Thoracic aorta (tissue), 2 donors: ENCODE measurements at regions not wholly inside any gene's neighbourhood (a gene's known extent, or its start where the extent isn't known, plus 50 kb on each side); places are given as distances from the start of the nearest gene placed in this dataset.

ENCODE experiments used
- ATAC-seq: fragments of 150-250 bp; one replicate; pipeline ENCODE4 v1.8.0; 2017; ENCODE audit warnings: low read depth; ENCODE audit not compliant: insufficient number of reproducible peaks, low FRiP score
- DNase-seq: peaks from one replicate; pipeline ENCODE4 v3.0.0-alpha.2; 2020; ENCODE audit warnings: low spot score
- H3K27ac ChIP-seq, 2 donors: fragments of 200-600 bp; sonication (generic); 1 replicate in 1 of 2; 2 replicates in 1 of 2; pipeline ENCODE4 v1.5.1; 2016; ENCODE audit warnings: mild to moderate bottlenecking in 2 of 2, moderate library complexity in 2 of 2
- H3K27me3 ChIP-seq: fragments of 200-600 bp; sonication (generic); replicated peaks from 2 replicates; pipeline ENCODE4 v1.6.0; 2016; ENCODE audit warnings: mild to moderate bottlenecking; ENCODE audit not compliant: insufficient read depth
- H3K36me3 ChIP-seq: fragments of 200-600 bp; sonication (generic); one replicate; pipeline ENCODE4 v1.5.1; 2016
- H3K4me1 ChIP-seq, 2 donors: fragments of 200-600 bp; sonication (generic); 1 replicate in 1 of 2; 2 replicates in 1 of 2; pipeline versions ENCODE4 v1.5.1 to v1.6.0; 2016; ENCODE audit warnings: low read depth in 2 of 2, mild to moderate bottlenecking in 1 of 2; ENCODE audit not compliant: control insufficient read depth in 1 of 2
- H3K4me3 ChIP-seq: fragments of 200-600 bp; sonication (generic); 2 replicates; pipeline ENCODE4 v1.5.1; 2016; ENCODE audit warnings: mild to moderate bottlenecking
- H3K9me3 ChIP-seq: fragments of 200-600 bp; sonication (generic); 2 replicates; pipeline ENCODE4 v1.5.1; 2016
- TF ChIP-seq, protein P1 (sequence below): fragments of 200-600 bp; sonication (generic); IDR thresholded peaks from one replicate; pipeline ENCODE4 v1.5.1; 2019; ENCODE audit warnings: antibody characterized with exemption

DNA sequence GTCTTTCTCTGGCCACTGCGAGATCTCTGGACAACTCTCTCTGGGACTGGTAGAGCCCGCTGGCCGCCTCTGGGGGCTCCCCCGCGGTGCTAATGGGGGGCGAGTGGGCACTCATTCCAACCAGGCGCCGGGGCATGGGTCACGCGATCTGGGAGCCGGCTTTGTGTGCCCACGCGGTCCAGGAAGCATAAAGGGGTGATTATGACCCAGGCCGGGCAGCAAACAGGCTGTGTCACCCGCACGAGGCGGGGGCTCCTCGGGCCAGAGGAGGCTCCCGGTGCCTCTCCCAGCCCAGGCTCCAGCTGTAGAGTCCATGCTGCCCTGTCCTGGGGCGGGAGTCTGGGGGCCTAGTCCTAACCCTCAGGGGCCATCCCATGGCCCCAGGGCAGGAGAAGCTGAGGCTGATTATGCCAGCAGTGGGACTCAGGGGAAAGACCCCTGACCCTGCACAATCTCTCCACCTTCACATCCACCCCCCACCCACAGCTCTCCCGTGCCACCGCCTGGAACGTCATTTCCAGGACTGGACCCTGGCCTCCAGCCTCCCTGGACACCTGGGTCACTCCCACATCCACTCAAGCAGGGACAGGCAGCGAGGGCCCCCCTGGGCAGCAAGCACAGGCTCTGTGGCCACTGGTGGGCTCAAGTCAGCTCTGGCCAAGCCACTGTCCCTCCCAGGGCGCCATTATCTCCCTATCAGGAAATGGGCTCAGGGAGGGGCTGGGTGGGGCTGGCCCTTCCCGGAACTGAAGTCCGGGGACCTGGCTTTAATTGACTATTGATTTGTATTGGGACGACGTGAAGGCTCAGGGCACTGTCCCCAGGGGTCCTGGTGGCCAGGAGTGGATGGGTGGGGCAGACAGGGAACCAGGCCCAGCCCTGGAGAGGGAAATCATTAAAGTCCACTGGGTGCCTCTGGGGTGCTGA is 50.0 kb downstream of the PTPRS start:
- TF ChIP-seq, protein P1, sequence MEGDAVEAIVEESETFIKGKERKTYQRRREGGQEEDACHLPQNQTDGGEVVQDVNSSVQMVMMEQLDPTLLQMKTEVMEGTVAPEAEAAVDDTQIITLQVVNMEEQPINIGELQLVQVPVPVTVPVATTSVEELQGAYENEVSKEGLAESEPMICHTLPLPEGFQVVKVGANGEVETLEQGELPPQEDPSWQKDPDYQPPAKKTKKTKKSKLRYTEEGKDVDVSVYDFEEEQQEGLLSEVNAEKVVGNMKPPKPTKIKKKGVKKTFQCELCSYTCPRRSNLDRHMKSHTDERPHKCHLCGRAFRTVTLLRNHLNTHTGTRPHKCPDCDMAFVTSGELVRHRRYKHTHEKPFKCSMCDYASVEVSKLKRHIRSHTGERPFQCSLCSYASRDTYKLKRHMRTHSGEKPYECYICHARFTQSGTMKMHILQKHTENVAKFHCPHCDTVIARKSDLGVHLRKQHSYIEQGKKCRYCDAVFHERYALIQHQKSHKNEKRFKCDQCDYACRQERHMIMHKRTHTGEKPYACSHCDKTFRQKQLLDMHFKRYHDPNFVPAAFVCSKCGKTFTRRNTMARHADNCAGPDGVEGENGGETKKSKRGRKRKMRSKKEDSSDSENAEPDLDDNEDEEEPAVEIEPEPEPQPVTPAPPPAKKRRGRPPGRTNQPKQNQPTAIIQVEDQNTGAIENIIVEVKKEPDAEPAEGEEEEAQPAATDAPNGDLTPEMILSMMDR: no peak
- peaks cover 11 to 45% of the 10 kb centered on the region in 2 donors for H3K4me1 ChIP-seq
- no peak overlapping the region for H3K4me3 ChIP-seq
- DNase-seq: no peak
- H3K36me3 ChIP-seq: peaks cover 4% of the 10 kb centered on the region
- no peak for ATAC-seq
- H3K27me3 ChIP-seq: no peaks in the 10 kb centered on the region
- H3K9me3 ChIP-seq: no peaks in the 10 kb centered on the region
- no peak overlapping the region for H3K27ac ChIP-seq

DNA sequence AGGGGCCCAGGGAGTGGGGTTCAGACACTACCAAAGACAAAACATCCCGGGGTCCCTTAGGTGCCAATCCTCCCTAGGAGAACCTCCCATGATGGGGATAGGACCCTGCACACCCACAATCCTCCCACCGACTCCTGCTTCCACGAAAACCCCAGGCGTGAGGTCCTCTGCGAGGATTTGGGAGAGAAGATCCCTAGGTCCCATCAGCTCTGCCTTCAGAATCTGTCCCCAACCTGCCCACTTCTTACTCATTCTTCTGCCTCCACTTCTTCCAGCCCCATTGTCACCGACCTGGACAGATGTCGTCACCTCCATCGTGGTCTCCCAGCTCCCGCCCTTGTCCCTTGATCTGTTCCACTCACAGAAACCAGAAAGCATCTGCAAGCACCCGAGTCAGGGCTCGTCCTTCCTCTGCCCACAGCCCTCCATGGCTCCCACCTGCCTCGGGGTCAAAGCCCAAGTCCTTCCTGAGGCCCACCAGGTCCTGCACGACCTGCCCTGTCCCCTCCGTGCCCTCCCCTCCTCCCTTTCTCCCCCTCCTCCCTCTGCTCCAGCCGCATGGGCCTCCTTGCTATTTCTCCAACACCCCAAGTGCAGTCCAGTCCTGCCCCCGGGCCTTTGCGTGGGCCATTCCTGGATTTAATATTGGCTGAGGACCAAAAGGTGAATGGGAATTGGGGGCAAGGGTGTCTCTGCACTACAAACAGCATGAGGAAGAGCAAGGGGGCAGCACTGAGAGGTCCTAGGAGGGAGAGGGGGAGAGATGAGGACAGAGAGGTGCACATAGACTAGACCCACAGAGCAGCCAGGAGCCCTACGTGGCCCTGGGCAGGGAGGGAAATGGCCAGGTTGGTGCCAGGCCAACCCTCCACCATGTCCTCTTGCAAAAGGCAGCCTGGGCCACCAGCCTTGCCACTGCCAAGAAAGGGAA is 51.3 kb downstream of the PTPRS start:
- H3K36me3 ChIP-seq: peaks cover 15% of the 10 kb centered on the region
- no peaks in the 10 kb centered on the region for H3K9me3 ChIP-seq
- no peaks in the 10 kb centered on the region for H3K27me3 ChIP-seq
- H3K4me3 ChIP-seq: no peak overlapping the region
- ATAC-seq (no peak), DNase-seq (no peak)
- TF ChIP-seq, protein P1: no peak
- peaks cover 11 to 45% of the 10 kb centered on the region in 2 donors for H3K4me1 ChIP-seq
- H3K27ac ChIP-seq: no peak overlapping the region

DNA sequence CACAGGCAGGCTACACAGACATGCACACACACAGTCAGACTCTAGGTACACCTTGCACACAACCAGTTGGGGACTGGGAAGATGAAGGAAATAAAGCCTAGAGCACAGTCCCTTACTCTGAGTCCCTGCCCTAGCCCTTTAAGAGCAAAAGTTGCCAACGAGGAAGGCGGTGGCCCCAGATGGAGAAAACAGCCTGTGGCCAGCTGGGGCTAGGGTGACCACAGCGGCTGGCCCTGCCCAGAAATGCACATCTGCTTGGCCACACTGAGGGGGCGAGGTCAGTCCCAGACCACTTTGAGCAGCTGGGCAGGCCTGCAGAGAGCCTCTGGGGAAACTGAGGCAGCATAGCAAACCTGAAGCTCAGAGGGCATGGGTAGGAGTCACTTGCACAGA is 52.3 kb downstream of the PTPRS start:
- H3K4me3 ChIP-seq: no peak overlapping the region

DNA sequence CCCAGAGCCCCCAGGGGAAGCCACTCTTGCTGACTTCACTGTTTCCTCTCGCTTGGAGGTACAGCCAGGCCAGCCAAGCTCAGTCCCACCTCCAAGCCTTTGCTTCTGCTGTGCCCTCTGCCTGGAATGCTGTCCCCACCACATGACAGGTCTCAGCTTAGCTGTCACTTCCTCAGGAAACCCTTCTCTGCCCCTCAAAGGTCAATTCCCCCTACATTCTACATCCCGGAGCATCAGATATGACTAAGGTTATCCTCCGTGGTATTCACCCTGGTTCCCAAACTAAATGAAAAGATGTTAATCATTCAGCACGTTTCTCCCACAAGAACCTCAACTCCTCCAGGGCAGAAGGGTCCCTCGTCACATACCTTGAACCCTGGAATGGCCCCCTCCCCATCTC is 53.5 kb downstream of the PTPRS start:
- no peak for ATAC-seq
- Histone ChIP-seq H3K4me3 (no peak overlapping the region), H3K9me3 (no peaks in the 10 kb centered on the region), H3K27me3 (no peaks in the 10 kb centered on the region), H3K4me1 (peaks cover 6 to 49% of the 10 kb centered on the region in 2 donors), H3K36me3 (peaks cover 15% of the 10 kb centered on the region), H3K27ac (no peak overlapping the region)
- no peak for DNase-seq
- TF ChIP-seq, protein P1: no peak

More for the DNA sequence above, 52.3 kb downstream of the PTPRS start:
- TF ChIP-seq, protein P1: no peak
- H3K27ac ChIP-seq: no peak overlapping the region
- H3K36me3 ChIP-seq: peaks cover 15% of the 10 kb centered on the region
- DNase-seq (no peak), ATAC-seq (no peak)
- H3K27me3 ChIP-seq: no peaks in the 10 kb centered on the region
- peaks cover 11 to 41% of the 10 kb centered on the region in 2 donors for H3K4me1 ChIP-seq
- H3K9me3 ChIP-seq: no peaks in the 10 kb centered on the region
